ENCODE measurements at regions not wholly inside any gene's neighbourhood (a gene's known extent, or its start where the extent isn't known, plus 50 kb on each side); places are given as distances from the start of the nearest gene placed in this dataset.

GRCh38 chr3:56921573-56922453 is 120.1 kb upstream of the ARHGEF3 start:
- ChIA-PET POLR2A (no interaction called here), CTCF (no interaction called here)
- no peak overlapping the region for H3K4me3 Mint-ChIP-seq (ENCODE audit: unreplicated experiment)
- no peaks in the 10 kb centered on the region for H3K9me3 Mint-ChIP-seq (ENCODE audit: unreplicated experiment)
- no peaks in the 10 kb centered on the region for H3K27me3 Mint-ChIP-seq (ENCODE audit: insufficient read depth, unreplicated experiment)
- H3K4me1 Mint-ChIP-seq (ENCODE audit: insufficient read depth, unreplicated experiment): peaks cover 11% of the 10 kb centered on the region
- H3K36me3 Mint-ChIP-seq (ENCODE audit: insufficient read depth, unreplicated experiment): no peaks in the 10 kb centered on the region
- intact Hi-C loops (cut with micrococcal nuclease): no loop called here
- no peak for DNase-seq (ENCODE audit: unreplicated experiment)
- H3K27ac Mint-ChIP-seq (ENCODE audit: low read depth, unreplicated experiment): no peak overlapping the region
- BruUV-seq (replicated peaks): no TSS peak
- TF ChIP-seq CTCF (IDR thresholded peaks at IDR 0.05; ENCODE audit: unreplicated experiment): no peak

- Mint-ChIP-seq H3K9me3 (ENCODE audit: unreplicated experiment) (no peaks in the 10 kb centered on the region), H3K27me3 (ENCODE audit: insufficient read depth, unreplicated experiment) (no peaks in the 10 kb centered on the region)
Measured at GRCh38 chr3:56919797-56920195, 118.0 kb upstream of the ARHGEF3 start.

GRCh38 chr3:56919137-56919796 is 117.5 kb upstream of the ARHGEF3 start:
- no peaks in the 10 kb centered on the region for H3K9me3 Mint-ChIP-seq (ENCODE audit: unreplicated experiment)
- DNase-seq (ENCODE audit: unreplicated experiment): no peak
- no peaks in the 10 kb centered on the region for H3K36me3 Mint-ChIP-seq (ENCODE audit: insufficient read depth, unreplicated experiment)
- no peaks in the 10 kb centered on the region for H3K27me3 Mint-ChIP-seq (ENCODE audit: insufficient read depth, unreplicated experiment)
- intact Hi-C loops (cut with micrococcal nuclease): no loop called here
- BruUV-seq (replicated peaks): no TSS peak
- POLR2A ChIA-PET: no interaction called here
- no peak overlapping the region for H3K27ac Mint-ChIP-seq (ENCODE audit: low read depth, unreplicated experiment)
- no peak overlapping the region for H3K4me3 Mint-ChIP-seq (ENCODE audit: unreplicated experiment)
- CTCF ChIA-PET: interaction anchor here (0.7 kb wide), 1 partner anchor 195 kb away, joined by 3 read pairs; no protein-coding TSS in a partner anchor
- H3K4me1 Mint-ChIP-seq (ENCODE audit: insufficient read depth, unreplicated experiment): peaks cover 8% of the 10 kb centered on the region
- no peak for TF ChIP-seq CTCF (IDR thresholded peaks at IDR 0.05; ENCODE audit: unreplicated experiment)

More at GRCh38 chr3:56919797-56920195, 118.0 kb upstream of the ARHGEF3 start:
- no peaks in the 10 kb centered on the region for H3K36me3 Mint-ChIP-seq (ENCODE audit: insufficient read depth, unreplicated experiment)
- CTCF ChIA-PET: interaction anchor here (0.7 kb wide), 1 partner anchor 196 kb away, joined by 3 read pairs; no protein-coding TSS in a partner anchor
- intact Hi-C loops (cut with micrococcal nuclease): no loop called here
- no peak overlapping the region for H3K4me3 Mint-ChIP-seq (ENCODE audit: unreplicated experiment)
- TF ChIP-seq CTCF (IDR thresholded peaks at IDR 0.05; ENCODE audit: unreplicated experiment): no peak
- no peak for DNase-seq (ENCODE audit: unreplicated experiment)
- H3K27ac Mint-ChIP-seq (ENCODE audit: low read depth, unreplicated experiment): no peak overlapping the region
- peaks cover 8% of the 10 kb centered on the region for H3K4me1 Mint-ChIP-seq (ENCODE audit: insufficient read depth, unreplicated experiment)
- POLR2A ChIA-PET: no interaction called here
- no TSS peak for BruUV-seq (replicated peaks)

- TF ChIP-seq CTCF (IDR thresholded peaks at IDR 0.05; ENCODE audit: unreplicated experiment): no peak
- POLR2A ChIA-PET: interaction anchor here (0.7 to 1.0 kb wide), 2 partner anchors 12 to 40 kb away, joined by 3 read pairs; no protein-coding TSS in a partner anchor
- CTCF ChIA-PET: interaction anchor here (0.7 kb wide), 1 partner anchor 70 kb away, joined by 4 read pairs; no protein-coding TSS in a partner anchor
- intact Hi-C loops (cut with micrococcal nuclease): no loop called here
- Mint-ChIP-seq H3K27me3 (ENCODE audit: insufficient read depth, unreplicated experiment) (no peaks in the 10 kb centered on the region), H3K9me3 (ENCODE audit: unreplicated experiment) (no peaks in the 10 kb centered on the region), H3K4me1 (ENCODE audit: insufficient read depth, unreplicated experiment) (no peaks in the 10 kb centered on the region), H3K36me3 (ENCODE audit: insufficient read depth, unreplicated experiment) (no peaks in the 10 kb centered on the region), H3K4me3 (ENCODE audit: unreplicated experiment) (no peak overlapping the region), H3K27ac (ENCODE audit: low read depth, unreplicated experiment) (no peak overlapping the region)
- DNase-seq (ENCODE audit: unreplicated experiment): no peak
- no TSS peak for BruUV-seq (replicated peaks)
Measured at GRCh38 chr3:56918111-56918568, 116.4 kb upstream of the ARHGEF3 start.
